ENCODE measurements at regions not wholly inside any gene's neighbourhood (a gene's known extent, or its start where the extent isn't known, plus 50 kb on each side); places are given as distances from the start of the nearest gene placed in this dataset.

- TF ChIP-seq CTCF (IDR thresholded peaks at IDR 0.05) (no peak), POLR2A (IDR thresholded peaks at IDR 0.05) (no peak)
Measured at GRCh38 chr11:29628609-29629008, 388.2 kb downstream of the KCNA4 start.
